ENCODE measurements at regions not wholly inside any gene's neighbourhood (a gene's known extent, or its start where the extent isn't known, plus 50 kb on each side); places are given as distances from the start of the nearest gene placed in this dataset.

- H3K27me3 ChIP-seq, result no peaks in the 10 kb centered on the region
- no peak overlapping the region for H3K4me3 ChIP-seq
- no peaks in the 10 kb centered on the region for H3K36me3 ChIP-seq
- intact Hi-C loops (cut with DNase I), result no loop called here
- no peak for TF ChIP-seq CTCF (IDR thresholded peaks at IDR 0.05)
- TF ChIP-seq POLR2A (IDR thresholded peaks at IDR 0.05), result no peak
- H3K27ac ChIP-seq, result no peak overlapping the region
- H3K4me1 ChIP-seq, result no peaks in the 10 kb centered on the region
- no peaks in the 10 kb centered on the region for H3K9me3 ChIP-seq
- DNase-seq, result no peak
- ATAC-seq, result no peak
- WGBS (ENCODE audit: insufficient coverage, low coverage, low lambda C conversion rate, missing lambda C conversion rate), result 51% methylated on average over 2 of the region's 2 CpGs
These were observed 306.8 kb upstream of the G2E3 start for GRCh38 chr14:30252151-30252550.

GRCh38 chr14:30252783-30253674 lies 305.9 kb upstream of the G2E3 start:
- ATAC-seq, result no peak
- no peak overlapping the region for H3K4me3 ChIP-seq
- H3K9me3 ChIP-seq, result no peaks in the 10 kb centered on the region
- 63% methylated on average over 3 of the region's 6 CpGs for WGBS (ENCODE audit: insufficient coverage, low coverage, low lambda C conversion rate, missing lambda C conversion rate)
- no peak overlapping the region for H3K27ac ChIP-seq
- H3K4me1 ChIP-seq, result no peaks in the 10 kb centered on the region
- TF ChIP-seq CTCF (IDR thresholded peaks at IDR 0.05) (no peak), POLR2A (IDR thresholded peaks at IDR 0.05) (no peak)
- H3K36me3 ChIP-seq, result no peaks in the 10 kb centered on the region
- no peaks in the 10 kb centered on the region for H3K27me3 ChIP-seq
- intact Hi-C loops (cut with DNase I), result no loop called here
- DNase-seq, result no peak

DNA sequence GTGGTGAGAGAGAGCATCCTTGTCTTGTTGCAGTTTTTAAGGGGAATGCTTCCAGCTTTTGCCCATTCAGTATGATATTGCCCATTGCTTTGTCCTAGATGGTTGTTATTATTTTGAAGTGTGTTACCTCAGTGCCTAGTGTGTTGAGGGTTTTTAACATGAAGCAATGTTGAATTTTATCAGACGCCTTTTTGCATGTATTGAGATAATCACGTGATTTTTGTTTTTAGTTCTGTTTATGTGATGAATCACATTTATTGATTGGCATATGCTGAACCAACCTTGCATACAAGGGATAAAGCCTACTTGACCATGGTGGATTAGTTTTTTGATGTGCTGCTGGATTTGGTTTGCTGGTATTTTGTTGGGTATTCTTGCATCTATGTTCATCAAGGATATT lies 302.3 kb upstream of the G2E3 start:
- TF ChIP-seq CTCF (IDR thresholded peaks at IDR 0.05) (no peak), POLR2A (IDR thresholded peaks at IDR 0.05) (no peak)
- H3K4me3 ChIP-seq, result no peak overlapping the region
- no peak for DNase-seq
- ATAC-seq, result no peak
- 75% methylated on average over 2 of the region's 2 CpGs for WGBS (ENCODE audit: insufficient coverage, low coverage, low lambda C conversion rate, missing lambda C conversion rate)
- intact Hi-C loops (cut with DNase I), result no loop called here
- no peaks in the 10 kb centered on the region for H3K27me3 ChIP-seq
- H3K9me3 ChIP-seq, result no peaks in the 10 kb centered on the region
- no peak overlapping the region for H3K27ac ChIP-seq
- H3K36me3 ChIP-seq, result no peaks in the 10 kb centered on the region
- no peaks in the 10 kb centered on the region for H3K4me1 ChIP-seq

DNA sequence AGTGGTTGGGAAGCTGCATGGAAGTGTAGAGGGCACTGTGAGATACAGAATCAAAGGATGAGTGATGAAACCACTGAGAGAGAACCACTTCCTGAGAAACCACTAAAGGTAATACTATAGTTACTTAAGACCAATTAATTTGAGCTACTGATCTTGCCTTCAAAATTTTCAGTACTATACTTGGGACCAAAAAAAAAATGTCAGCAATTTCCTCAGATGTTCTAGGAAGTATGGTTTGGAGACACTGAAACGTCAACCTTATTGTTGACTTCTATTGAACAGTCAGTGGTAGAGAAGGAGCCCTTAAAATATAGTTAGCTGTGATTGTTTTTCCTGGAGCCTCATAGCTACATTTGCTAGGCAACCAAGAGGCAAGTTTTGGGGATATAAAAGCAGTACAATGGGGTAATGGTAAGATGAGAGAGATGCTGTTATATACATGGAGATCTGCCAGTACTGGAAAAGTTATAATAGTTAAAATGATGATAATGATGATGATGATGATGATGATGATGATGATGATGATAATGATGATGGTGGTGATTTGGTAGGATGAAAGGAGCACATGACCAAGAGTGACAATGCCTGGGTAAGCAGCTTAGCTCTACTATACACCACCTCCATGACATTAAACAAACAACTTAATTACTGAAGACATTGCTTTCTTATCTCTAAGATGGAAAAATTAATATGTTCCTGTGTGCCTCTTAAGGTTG lies 300.9 kb upstream of the G2E3 start:
- intact Hi-C loops (cut with DNase I), result no loop called here

More for the DNA sequence above, 300.9 kb upstream of the G2E3 start:
- Histone ChIP-seq H3K27ac (no peak overlapping the region), H3K4me1 (no peaks in the 10 kb centered on the region), H3K36me3 (no peaks in the 10 kb centered on the region), H3K9me3 (no peaks in the 10 kb centered on the region), H3K27me3 (no peaks in the 10 kb centered on the region), H3K4me3 (no peak overlapping the region)
- ATAC-seq (no peak), DNase-seq (no peak)
- TF ChIP-seq CTCF (IDR thresholded peaks at IDR 0.05) (no peak), POLR2A (IDR thresholded peaks at IDR 0.05) (no peak)
- WGBS (ENCODE audit: insufficient coverage, low coverage, low lambda C conversion rate, missing lambda C conversion rate), result 36% methylated on average over 1 of the region's 1 CpG
